ENCODE measurements at regions not wholly inside any gene's neighbourhood (a gene's known extent, or its start where the extent isn't known, plus 50 kb on each side); places are given as distances from the start of the nearest gene placed in this dataset.
A peak's percentile ranks its signal among the peaks of the same experiment; 100 is the strongest.

DNA sequence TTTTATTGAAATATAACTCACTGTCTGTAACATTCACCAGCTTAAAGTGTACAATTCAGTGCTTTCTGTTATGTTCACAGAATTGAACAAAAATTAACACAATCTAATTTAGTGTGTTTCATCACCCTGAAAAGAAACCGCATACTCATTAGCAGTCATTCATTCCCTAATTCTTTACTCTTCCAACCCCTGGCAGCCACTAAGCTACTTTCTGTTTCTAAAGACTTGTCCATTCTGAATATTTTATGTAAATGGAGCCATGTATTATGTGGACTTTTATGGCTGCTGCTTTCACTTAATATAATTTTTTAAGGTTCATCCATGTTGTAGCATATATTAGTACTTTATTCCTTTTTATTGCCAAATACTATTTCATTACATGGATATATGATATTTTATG is 94.7 kb upstream of the ATP8A1 start:
- intact Hi-C loops (cut with DNase I), result no loop called here
- DNase-seq (ENCODE audit: low spot score), result no peak

DNA sequence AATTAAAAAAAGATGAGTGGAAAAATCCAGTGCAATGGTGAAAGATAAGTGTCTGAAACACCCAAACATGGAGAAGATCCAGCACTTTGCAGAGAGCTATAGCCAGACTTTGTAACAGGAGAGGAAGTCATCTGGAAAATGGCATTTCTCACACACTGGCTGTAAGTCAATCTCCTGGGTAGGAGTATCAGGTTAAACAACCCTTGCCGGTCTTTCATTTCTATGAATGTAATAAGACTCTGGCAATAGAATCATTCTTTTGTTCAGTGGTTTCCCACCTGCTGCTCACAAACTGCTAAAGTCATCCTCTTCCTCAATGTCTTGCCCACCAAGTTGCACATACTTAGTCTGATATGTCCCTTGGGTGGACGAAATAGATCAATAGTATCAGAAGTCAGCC is 94.0 kb upstream of the ATP8A1 start:
- intact Hi-C loops (cut with DNase I), result no loop called here
- DNase-seq (ENCODE audit: low spot score), result no peak

DNA sequence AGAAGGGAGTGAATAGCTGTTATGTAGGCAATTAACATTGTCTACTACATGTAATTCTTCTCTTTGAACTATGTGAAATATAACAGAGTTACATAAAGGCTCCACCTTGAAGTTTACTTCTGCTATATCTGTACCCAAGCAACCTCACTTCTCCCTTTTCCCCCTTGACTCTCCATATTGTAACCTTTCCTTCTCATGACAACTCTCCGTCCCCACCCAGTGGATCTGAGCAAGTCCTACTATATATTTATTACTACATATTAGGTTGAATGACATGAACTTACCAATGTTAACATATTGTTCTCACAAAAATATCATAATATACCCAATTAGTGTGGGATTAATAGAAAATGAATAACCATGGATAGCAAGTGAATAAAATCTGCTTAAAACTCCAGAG is 93.2 kb upstream of the ATP8A1 start:
- no peak for DNase-seq (ENCODE audit: low spot score)
- intact Hi-C loops (cut with DNase I), result no loop called here

DNA sequence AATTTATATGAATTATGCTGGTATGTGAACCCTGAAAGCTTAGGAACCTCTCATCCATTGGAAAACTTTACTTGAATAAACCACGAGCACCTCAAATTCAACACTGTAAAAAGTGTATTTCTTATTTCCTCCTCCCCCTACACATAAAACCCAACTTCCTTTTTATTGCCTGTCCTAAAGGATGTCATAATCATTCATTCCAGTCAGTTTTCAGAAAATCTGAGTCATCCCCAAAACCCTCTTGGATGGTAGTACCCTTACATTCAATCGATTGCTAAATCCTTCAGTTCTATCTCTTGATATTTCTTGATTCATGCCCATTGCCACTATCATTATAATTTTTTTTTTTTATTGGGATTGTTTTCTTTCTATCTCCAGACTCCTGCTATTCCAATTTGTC is 91.1 kb upstream of the ATP8A1 start:
- intact Hi-C loops (cut with DNase I), result no loop called here
- no peak for DNase-seq (ENCODE audit: low spot score)

DNA sequence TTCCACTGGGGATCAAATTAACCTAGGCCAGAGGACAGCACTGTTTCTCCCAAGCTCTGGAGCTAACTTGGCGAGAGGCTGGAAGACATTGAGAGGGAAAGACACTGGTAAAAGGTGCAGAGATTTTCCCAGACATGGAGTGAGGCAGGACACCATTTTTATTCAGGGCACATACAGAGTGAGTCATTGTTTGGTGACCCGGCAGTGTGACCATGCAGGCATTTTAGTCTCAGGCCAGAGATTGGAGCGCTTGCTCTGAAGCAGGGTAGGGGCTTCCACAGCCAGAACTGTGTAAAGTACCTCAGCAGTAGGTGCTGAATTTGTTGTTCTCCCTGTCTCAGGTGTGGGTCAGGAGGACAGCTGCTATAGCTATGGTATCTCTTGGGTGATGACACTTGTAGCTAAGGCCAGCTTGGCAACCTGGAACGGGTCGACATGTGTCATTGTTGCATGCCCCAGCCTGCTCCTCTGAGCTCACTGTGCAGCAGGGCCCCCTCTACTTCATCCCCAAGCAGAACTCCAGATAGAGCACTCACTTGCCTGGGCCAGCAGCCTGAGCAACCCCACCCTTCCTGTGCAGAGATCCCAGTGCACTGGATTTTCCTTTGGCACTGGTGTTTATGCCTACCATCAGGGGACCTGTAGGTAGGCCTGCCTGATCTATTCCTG is 79.8 kb upstream of the ATP8A1 start:
- intact Hi-C loops (cut with DNase I), result no loop called here

DNA sequence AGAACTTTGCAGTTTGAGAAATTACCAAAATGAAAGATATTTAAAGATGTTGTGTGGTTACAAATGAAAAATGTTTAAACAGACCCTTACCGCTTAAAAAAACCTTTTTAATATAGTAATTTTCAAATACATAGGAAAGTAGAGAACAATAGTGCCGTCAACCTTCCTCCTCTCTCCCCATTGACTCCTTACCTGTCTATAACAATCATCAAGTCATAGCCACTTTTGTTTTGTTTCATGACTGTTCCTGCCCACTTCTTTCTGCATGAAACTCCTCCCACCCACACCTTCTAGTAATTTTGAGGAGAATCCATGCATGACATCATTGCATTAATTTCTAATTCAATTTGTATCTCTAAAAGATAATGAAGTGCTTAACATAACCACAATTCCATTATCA is 76.5 kb upstream of the ATP8A1 start:
- intact Hi-C loops (cut with DNase I), result no loop called here
- DNase-seq (ENCODE audit: low spot score), result no peak

More for the DNA sequence above, 79.8 kb upstream of the ATP8A1 start:
- DNase-seq (ENCODE audit: low spot score), result no peak

DNA sequence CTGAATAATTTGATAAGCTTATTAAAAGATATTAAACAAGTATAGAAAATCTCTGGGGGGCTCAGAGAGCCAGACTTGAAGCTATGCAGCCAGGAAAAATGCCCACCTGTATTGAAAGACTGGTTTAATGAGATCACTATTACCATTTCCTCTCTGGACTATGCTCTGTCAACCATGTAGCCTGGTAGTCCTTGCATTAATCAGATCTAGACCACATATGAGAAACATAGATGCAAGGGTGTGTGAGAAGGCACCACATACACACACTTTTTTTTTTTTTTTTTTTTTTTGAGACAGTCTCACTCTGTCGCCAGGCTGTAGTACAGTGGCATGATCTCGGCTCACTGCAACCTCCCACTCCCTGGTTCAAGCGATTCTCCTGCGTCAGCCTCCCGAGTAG is 75.9 kb upstream of the ATP8A1 start:
- intact Hi-C loops (cut with DNase I), result no loop called here
- DNase-seq (ENCODE audit: low spot score), result no peak

DNA sequence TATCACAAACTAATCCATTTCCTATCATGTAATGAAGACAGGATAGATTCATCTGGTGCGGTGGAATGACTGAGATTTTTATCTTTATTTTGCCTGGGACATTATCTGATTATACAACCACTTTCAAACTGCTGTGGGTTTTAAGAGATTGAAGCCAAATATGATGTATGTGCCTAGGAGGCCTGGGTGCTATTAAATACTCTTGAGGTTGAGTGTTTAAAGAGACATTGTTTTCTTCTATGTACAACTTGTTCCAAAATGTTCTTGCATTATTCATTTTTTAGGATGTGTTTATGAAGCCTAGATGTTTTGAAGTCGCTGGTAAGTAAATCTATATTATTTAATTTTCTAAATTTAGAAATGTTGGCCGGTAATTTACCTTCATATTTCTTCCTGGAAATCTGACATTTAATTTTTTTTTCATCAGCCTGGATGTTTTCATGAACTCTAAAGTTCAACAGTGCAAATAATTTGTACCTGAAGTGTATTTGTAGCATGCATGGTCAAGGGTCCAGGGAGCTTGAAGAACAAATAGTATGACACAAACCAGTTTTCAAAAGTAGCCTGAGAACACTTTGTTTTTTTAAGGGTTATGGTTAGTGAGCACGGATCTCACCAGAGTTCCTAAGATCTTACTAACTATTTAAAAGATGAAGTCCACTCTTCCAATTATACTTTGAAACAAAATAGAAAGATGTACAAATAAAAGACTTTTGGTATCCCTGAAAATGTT is 72.8 kb upstream of the ATP8A1 start:
- intact Hi-C loops (cut with DNase I), result no loop called here
- DNase-seq (ENCODE audit: low spot score), result no peak

DNA sequence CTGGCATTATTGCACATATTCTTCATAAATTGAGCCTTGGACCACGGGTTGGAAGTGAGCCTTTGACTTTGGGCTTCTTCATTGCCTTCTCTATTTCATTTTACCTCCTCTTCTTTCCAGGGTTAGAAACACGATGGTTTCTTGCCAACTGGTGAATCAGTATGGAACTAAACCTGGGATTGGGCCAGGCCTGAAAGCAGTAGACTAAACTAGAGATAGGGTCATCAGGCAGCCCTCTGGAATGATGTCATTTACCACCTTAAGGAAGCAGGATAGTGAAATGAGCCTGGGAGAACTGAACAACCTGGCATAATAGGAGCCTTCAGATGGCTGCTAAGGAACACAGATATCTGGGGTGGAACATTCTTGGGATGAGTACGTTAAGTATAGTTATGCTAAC is 67.5 kb upstream of the ATP8A1 start:
- intact Hi-C loops (cut with DNase I), result no loop called here
- no peak for DNase-seq (ENCODE audit: low spot score)

DNA sequence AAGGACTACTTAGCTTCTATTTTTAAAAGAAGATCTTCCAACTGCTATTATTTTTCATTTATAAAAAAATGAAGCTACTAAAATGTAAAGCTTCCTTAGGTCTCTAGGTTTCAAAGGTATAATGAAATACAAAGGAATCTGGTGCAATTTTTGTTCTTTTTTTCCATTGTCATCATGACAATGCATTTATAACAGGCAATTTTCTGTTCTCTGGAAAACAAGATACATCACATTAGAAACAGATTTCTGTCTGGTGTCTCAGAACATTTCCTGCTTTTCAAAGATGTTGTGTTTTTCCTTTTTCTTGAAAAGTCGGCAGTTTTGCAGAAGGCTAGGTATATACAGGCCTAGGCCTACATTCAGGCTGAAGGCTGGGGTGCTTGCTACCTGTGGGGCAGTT is 63.6 kb upstream of the ATP8A1 start:
- intact Hi-C loops (cut with DNase I), result no loop called here
- DNase-seq (ENCODE audit: low spot score), result no peak

DNA sequence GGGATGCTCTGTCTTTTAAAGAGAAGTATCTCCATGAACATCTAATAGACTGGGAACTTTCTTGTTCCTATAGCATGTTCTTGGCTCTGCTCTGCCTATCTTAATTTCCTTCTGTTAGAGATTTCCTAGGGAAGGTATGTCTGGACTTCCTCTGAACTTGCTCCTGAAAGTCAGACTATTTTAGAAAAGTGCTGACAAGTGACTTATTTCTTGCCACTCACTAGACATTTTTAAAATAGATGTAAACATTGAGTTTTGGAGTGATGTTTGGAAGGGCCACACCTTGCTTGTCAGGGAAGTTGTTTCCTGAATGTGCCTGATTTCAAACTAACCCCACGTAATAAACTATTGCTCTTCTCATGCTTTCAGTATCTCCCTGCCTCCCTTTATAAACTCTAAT is 62.4 kb upstream of the ATP8A1 start:
- intact Hi-C loops (cut with DNase I), result no loop called here

DNA sequence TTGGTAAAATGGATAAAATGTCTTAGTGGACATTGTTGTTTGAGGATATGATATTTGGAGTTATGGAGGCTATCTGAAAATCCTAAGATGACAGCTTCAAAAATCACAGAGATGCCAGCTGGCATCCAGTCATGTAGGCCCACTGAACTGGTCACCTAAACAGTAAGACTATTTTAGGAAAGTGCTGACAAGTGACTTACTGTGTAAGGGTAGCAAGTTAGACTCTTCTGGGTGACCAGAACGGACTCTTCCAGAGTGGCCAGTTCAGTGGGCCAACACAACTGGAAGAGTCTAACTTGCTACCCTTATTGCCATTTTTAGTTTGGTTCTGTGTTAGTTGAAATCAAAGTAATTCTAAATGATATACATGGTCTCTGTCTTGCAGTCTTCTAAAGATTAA is 61.4 kb upstream of the ATP8A1 start:
- DNase-seq (ENCODE audit: low spot score), result no peak
- intact Hi-C loops (cut with DNase I), result no loop called here

More for the DNA sequence above, 62.4 kb upstream of the ATP8A1 start:
- DNase-seq (ENCODE audit: low spot score), result no peak

DNA sequence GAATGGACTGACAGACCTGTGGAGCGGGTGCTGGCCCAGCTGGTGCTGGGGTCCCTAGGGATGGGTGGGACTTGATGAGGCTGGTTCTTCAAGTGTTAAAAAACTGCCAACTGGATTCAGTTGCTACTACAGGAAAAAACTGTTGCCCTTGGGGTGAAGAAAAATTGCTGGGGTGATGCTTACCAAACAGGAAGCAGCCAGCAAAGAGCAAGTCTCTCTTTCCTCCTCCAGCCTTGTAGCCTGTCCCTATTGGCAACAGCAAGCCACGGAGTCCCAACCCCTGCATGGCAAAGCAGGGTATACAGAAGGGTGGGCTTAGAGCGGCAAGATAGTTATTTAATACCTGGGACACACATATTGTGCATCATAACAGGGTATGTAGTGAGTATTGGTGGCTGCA is 60.1 kb upstream of the ATP8A1 start:
- intact Hi-C loops (cut with DNase I), result no loop called here
- no peak for DNase-seq (ENCODE audit: low spot score)

DNA sequence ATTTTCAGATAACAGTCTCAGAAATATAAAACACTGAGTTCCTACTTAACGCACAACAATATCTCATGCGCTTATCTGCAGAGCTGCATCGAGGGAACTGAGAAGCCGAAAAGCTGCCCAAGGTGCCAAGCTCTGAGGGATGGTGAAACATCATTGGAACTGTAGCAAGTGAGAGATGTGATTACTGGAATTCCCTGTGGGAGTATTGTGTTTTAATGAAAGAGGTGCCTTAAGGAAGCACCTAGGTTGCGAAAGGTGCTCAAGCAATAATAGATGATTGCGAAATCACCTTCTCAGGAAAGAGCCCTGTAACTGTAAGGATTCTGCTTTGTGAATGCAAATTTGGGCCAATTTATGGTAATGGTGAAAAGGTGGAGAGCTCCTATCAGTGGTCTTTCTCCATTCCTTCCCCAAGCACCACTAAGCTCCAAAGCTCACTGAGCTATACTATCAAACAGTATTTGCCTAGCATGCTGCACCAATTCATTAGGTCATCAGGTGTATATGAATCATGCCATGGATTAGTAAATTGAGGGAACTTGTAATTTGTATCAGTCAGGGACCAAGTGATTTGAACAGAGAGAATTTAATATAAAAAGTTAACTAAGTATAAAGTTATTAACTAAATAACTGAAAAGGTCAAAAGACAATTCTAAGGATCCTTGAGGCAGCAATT is 59.0 kb upstream of the ATP8A1 start:
- no peak for DNase-seq (ENCODE audit: low spot score)
- intact Hi-C loops (cut with DNase I), result no loop called here

DNA sequence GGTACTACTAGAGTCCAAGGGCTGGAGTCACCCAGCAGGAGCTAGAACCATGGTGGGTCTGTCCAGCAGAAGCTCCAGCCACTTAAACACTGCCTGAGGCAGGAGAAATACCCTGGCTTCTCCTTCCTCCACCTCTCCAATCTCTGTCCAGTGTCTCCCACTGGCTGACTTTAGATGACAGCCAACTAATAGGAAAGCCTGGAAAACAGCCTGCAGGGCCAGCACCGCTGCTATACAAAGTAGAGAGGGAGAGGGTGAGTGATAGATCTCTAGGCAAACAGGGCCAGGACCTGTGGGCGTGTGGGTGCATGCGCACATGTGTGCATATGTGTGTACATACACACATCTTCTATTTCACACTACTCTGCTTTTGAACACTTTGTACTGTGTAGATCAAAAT is 56.5 kb upstream of the ATP8A1 start:
- peak; percentile 58 for DNase-seq (ENCODE audit: low spot score)
- intact Hi-C loops (cut with DNase I), result no loop called here

DNA sequence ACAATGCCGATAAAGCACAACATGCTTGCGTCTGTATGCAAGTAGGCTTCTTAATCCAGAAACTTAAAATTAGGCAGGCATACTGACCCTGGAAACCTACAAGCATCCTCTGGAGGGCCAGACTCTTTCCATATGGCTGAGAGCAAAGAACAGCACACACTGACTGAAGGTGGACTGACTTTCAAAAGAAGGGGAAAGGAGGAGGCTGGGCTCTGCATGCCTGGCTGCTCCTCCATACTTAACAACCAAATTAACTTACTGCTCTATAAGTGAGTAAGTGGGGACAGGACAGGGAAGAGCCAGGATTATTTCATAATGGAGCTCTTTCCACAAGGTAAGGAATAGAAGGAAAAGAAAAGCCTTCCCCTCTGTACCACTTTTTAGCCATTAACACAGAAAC is 55.9 kb upstream of the ATP8A1 start:
- intact Hi-C loops (cut with DNase I), result no loop called here
- no peak for DNase-seq (ENCODE audit: low spot score)

DNA sequence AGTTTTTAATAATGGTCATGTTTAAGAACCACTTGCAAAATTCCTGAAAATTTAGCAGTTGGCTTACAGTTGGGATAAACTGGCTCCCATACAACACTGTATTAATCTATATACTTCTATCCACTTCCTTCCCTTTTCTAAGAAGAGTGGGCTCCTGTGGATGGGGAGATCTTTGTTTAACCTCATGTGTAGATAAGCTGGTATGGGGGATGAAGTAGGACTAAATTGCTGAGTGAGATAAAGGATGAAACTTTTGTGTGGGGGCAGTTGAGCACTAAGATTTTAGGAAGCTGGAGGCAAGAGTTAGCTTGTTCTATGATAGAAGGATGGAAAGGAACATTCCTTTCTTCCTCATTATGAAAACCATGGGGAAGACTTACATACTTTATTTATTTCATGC is 54.6 kb upstream of the ATP8A1 start:
- intact Hi-C loops (cut with DNase I), result no loop called here
- DNase-seq (ENCODE audit: low spot score), result no peak

DNA sequence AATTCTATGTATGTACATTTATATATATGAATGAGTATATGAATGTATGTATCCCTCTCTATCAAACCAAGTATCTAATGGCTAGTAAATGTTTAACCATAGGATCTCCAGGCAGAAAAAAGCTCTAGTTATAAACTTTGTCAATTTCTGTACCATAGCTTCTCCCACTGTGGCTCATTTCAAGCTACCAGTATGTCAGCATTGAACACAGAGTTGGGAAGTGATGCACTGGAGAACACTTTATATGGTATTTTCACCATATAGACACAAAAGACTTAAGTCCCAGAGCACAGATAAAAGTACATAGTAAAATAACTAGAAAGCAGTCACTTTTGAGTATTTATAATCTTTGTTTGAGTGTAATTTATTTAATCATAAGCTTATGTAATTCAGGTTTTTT is 53.9 kb upstream of the ATP8A1 start:
- intact Hi-C loops (cut with DNase I), result no loop called here
- DNase-seq (ENCODE audit: low spot score), result no peak

DNA sequence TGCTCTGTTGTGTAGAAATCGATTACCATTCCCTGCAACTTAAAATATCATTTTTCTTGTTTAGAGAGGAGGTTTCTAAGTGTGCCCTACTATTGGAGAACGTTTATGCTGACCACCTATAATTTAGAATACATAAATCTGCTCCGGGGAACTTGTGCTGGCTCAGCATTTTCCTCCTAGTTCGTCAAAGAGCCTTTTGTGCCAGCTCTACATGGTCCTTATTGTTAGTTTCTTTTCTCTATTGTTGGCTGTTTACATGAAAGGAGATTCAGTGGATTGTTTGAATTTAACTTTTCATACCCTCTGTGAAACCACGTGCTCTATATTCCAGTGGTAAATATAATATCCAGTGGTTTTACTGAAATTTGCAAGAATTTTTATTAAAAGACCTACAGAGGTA is 53.4 kb upstream of the ATP8A1 start:
- no peak for DNase-seq (ENCODE audit: low spot score)
- intact Hi-C loops (cut with DNase I), result no loop called here

DNA sequence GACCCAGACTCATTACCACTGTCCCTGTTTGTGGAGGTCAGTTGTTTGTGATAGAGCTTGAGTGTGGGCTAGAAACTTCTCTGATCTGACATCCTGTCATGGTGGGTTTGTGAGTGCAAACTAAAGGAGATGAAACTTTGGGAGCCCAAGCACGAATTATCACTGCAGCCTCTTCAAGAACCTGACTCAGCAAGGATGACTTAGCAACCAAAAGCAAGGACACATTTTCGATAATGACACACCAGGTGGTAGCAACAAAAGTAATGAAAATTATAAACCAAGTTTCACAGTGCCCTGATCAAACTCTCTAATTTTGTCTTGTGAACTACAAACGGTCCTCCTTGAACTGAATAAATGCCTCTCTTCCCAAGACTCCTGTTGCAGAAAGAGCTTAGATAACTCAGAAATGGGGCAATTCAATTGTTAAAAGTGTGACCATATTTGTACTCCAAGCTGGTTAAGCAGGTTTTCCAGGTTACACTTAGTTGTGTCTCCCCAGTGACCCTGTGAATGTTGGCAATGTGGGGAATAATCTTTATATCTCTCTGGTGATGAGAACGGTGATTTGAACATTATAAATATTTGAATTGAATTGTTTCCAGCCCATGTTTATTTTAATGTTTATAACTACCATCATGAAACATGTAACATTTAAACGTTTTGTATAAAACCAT is 52.6 kb upstream of the ATP8A1 start:
- intact Hi-C loops (cut with DNase I), result no loop called here
- DNase-seq (ENCODE audit: low spot score), result no peak
